ENCODE measurements at regions not wholly inside any gene's neighbourhood (a gene's known extent, or its start where the extent isn't known, plus 50 kb on each side); places are given as distances from the start of the nearest gene placed in this dataset.
"Not testable (repeated sequence)": the region's sequence is repeated elsewhere in the genome, so short reads cannot be mapped to it uniquely, and the experiment has no call there.

- no peak for DNase-seq (ENCODE audit: low read depth in 2 of 2)
These were observed 970.9 kb downstream of the EFNA5 start for GRCh38 chr5:106699796-106700195.

GRCh38 chr5:106699198-106699597 is 971.5 kb downstream of the EFNA5 start:
- DNase-seq (ENCODE audit: low read depth in 2 of 2), result no peak

- no peak for DNase-seq (ENCODE audit: low read depth in 2 of 2)
These were observed 972.6 kb downstream of the EFNA5 start for GRCh38 chr5:106698169-106698568.

- no peak for DNase-seq (ENCODE audit: low read depth in 2 of 2)
These were observed 979.0 kb downstream of the EFNA5 start for GRCh38 chr5:106691701-106692100.

DNA sequence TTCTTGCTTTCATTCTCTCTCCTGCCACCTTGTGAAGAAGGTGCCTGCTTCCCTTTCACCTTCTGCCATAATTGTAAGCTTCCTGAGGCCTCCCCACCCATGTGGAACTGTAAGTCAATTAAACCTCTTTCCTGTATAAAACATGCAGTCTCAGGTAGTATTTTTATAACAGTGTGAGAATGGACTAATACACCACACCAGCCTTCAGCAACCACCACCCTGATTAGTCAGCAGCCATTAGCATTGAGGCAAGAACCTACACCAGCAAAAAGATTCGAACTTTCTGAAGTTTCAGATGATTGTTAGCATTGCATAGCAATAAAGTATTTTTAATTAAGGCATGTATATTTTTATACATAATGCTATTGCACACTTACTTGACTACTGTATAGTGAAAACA is 980.2 kb downstream of the EFNA5 start:
- DNase-seq (ENCODE audit: low read depth in 2 of 2), result no peak

GRCh38 chr5:106680330-106680729 is 990.4 kb downstream of the EFNA5 start:
- no peak for DNase-seq (ENCODE audit: low read depth in 2 of 2)

GRCh38 chr5:106677057-106677456 is 993.7 kb downstream of the EFNA5 start:
- DNase-seq (ENCODE audit: low read depth in 2 of 2), result no peak

GRCh38 chr5:106675687-106676086 is 995.0 kb downstream of the EFNA5 start:
- DNase-seq (ENCODE audit: low read depth in 2 of 2), result no peak

DNA sequence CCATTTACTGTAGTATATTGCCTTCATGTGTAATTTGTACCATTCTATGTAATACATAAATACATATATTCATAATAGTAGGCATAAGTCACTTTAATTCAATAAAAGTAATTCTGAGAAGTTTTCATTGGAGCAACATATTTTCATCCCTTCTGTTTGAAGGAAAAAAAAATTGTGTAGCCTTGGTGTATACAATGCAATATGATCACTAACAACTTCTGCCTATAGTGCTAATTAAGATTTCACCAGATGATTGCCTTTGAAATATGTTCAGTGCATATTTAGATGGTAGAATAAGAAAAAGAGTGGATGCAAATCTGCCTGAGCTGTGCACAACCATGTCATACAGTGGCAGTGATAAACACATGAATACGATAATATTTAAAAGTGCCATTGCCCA is 996.8 kb downstream of the EFNA5 start:
- no peak for DNase-seq (ENCODE audit: low read depth in 2 of 2)

DNA sequence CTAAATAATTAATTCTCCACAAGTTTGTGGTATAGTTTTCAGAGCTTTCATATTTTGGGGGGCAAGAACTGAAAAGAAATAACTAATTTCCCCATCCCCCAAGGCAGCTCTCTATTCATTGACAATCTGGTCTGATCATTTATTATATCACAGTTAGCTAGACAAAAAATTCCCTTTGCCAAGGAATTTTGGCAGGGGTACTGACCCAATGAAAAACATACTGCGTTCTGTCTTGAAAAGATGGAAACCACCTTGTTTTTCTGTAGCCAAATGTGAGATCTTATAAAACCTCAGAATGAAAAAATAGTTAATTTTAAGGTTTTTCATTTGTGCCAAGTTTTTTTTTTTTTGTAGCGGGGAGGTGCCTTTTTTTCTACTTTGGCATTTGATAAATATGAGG is 1008.9 kb downstream of the EFNA5 start:
- DNase-seq (ENCODE audit: low read depth in 2 of 2), result no peak

DNA sequence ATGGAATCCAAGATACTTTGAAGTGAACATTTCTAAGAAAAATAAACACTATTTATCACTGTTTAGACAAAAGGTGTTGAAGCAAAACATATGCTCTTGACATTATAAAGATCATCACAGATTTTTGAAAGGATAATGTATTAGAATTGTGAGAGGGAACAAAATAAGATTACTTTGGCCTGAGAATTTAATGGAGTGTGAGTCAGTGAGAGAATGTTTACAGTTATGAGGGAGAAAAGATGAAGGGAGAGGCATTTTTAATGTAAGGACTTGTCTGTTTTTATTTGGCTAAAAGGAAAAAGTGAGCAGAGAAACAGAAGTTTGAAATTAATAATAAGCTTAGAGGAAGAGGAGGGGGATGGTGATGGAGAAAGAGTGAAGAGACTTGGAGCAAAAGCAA is 1010.1 kb downstream of the EFNA5 start:
- no peak for DNase-seq (ENCODE audit: low read depth in 2 of 2)

GRCh38 chr5:106658150-106658549 is 1012.6 kb downstream of the EFNA5 start:
- DNase-seq (ENCODE audit: low read depth in 2 of 2), result no peak

DNA sequence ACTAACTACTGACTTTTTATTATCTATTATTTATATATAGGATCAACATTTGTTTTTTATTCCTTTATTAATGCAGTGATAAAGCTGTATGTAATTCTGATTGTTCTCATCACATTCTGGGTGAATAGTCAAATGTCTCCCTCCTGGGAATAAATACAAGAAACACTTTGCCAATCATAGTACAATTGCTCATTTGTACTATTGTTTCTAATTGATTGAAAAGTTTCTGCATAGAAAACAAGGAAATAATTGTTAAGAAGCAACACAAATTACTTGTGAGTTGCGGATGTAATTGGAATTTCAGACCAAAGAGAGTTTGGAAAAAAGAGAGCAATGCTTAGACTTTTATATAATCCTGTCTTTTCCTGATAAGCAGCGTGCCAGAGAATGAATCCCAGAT is 1013.9 kb downstream of the EFNA5 start:
- DNase-seq (ENCODE audit: low read depth in 2 of 2), result no peak

- DNase-seq (ENCODE audit: low read depth in 2 of 2), result no peak
These were observed 1021.7 kb downstream of the EFNA5 start for GRCh38 chr5:106649031-106649430.

- DNase-seq (ENCODE audit: low read depth in 2 of 2), result no peak
These were observed 1022.3 kb downstream of the EFNA5 start for GRCh38 chr5:106648401-106648800.

GRCh38 chr5:106646106-106646505 is 1024.6 kb downstream of the EFNA5 start:
- no peak for DNase-seq (ENCODE audit: low read depth in 2 of 2)

- no peak for DNase-seq (ENCODE audit: low read depth in 2 of 2)
These were observed 1030.2 kb downstream of the EFNA5 start for GRCh38 chr5:106640511-106640910.

DNA sequence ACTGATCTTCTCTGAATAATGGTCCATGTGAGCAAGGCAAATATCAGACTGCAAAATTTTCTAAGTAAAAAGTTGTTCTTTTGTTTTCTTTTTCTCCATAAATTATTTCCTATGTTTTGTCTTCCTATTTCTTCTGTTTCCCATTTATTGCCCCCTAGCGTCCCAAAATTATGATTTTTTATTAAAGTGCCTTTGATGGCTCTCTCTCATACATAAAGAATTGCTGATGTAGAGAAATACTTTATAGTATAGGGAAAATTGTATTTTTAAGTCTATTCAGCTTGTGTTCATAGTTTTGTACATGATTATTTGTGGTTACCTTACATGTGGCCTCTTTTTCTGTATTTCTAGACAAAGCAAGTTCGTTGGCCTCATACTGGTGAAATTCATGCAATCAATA is 1031.2 kb downstream of the EFNA5 start:
- no peak for DNase-seq (ENCODE audit: low read depth in 2 of 2)

- no peak for DNase-seq (ENCODE audit: low read depth in 2 of 2)
These were observed 1033.5 kb downstream of the EFNA5 start for GRCh38 chr5:106637275-106637674.

DNA sequence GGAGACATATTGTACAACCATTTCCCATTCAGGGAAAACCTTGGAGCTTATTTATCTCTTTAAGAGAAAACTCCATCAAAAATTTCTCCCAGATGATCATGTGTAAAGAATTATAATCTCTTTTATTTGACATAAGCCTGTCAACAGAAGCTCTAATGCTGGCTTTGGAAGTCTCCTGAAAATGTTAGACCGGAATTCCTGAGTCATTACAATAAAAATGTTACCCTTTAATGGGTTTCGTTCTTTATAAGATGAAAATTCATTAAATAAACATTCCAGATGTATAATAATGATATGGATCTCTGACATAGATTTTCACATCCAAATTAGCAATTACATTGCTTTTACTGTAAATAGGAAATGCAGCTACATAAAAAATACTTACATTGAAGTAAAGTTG is 1036.4 kb downstream of the EFNA5 start:
- no peak for DNase-seq (ENCODE audit: low read depth in 2 of 2)

GRCh38 chr5:106633825-106634224 is 1036.9 kb downstream of the EFNA5 start:
- DNase-seq (ENCODE audit: low read depth in 2 of 2), result no peak

DNA sequence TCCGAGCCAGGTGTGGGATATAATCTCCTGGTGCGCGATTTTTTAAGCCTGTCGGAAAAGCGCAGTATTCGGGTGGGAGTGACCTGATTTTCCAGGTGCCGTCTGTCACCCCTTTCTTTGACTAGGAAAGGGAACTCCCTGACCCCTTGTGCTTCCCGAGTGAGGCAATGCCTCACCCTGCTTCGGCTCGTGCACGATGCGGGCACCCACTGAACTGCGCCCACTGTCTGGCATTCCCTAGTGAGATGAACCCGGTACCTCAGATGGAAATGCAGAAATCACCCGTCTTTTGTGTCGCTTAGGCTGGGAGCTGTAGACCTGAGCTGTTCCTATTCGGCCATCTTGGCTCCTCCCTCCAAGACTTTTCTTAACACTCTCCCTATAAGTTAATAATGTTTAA is 1042.3 kb downstream of the EFNA5 start:
- DNase-seq (ENCODE audit: low read depth in 2 of 2), result not testable (repeated sequence)

DNA sequence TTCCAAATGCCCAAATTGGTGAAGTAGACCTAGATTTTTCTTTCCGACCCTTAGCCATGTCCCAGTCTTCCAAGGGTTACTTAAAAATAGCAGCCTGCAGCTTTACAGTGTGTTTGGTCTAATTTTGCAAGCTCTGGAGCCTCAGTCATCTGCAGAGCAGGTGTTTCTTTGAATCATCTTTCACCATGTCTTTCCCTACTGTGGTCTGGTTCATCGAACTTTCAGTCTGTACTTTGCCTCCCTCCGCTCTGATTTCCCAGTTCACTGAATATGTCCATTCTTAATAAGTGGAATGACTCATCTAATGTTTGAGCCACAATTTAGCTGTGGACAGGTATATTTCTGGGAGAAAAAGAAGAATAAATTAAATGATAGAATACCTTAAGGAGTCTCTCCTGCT is 1060.7 kb downstream of the EFNA5 start:
- DNase-seq (ENCODE audit: low read depth in 2 of 2), result no peak

- no peak for DNase-seq (ENCODE audit: low read depth in 2 of 2)
These were observed 1069.1 kb downstream of the EFNA5 start for GRCh38 chr5:106601620-106602019.

GRCh38 chr5:106600803-106601202 is 1069.9 kb downstream of the EFNA5 start:
- DNase-seq (ENCODE audit: low read depth in 2 of 2), result no peak

All from stimulated activated CD4-positive, alpha-beta T cell treated with anti-CD3 and anti-CD28 coated beads, Interleukin-12 subunit alpha, Interleukin-12 subunit beta, amount 100 ng/mL, for 24 hours (primary cell).